SK-MEL-5 (cell line): ENCODE measurements at regions not wholly inside any gene's neighbourhood (a gene's known extent, or its start where the extent isn't known, plus 50 kb on each side); places are given as distances from the start of the nearest gene placed in this dataset.
A peak's percentile ranks its signal among the peaks of the same experiment; 100 is the strongest.

ENCODE experiments used
- DNase-seq: peaks from one replicate; pipeline ENCODE4 v3.0.0-alpha.2; 2016; ENCODE audit warnings: low read depth, low spot score
- in situ Hi-C: cut with HindIII; loops from 2 replicates; pipeline ENCODE4 v1.10.0; 2016; ENCODE audit warnings: low sequenced_read_pairs, high pct_unique_total_duplicates, low pct_unique_long_range_greater_than_20kb

GRCh38 chr16:85541181-85541580 is 71.9 kb upstream of the GSE1 start:
- in situ Hi-C loops, result no loop called here
- no peak for DNase-seq

- in situ Hi-C loops, result no loop called here
These were observed 71.5 kb upstream of the GSE1 start for GRCh38 chr16:85541619-85541979.

GRCh38 chr16:85541980-85542900 is 70.9 kb upstream of the GSE1 start:
- DNase-seq, result no peak

More at GRCh38 chr16:85541619-85541979, 71.5 kb upstream of the GSE1 start:
- no peak for DNase-seq

GRCh38 chr16:85543536-85543935 is 69.6 kb upstream of the GSE1 start:
- in situ Hi-C loops, result no loop called here
- no peak for DNase-seq

More at GRCh38 chr16:85541980-85542900, 70.9 kb upstream of the GSE1 start:
- in situ Hi-C loops, result no loop called here

- in situ Hi-C loops, result no loop called here
- DNase-seq, result no peak
These were observed 69.1 kb upstream of the GSE1 start for GRCh38 chr16:85544016-85544415.

- DNase-seq, result no peak
- in situ Hi-C loops, result no loop called here
These were observed 68.5 kb upstream of the GSE1 start for GRCh38 chr16:85544668-85545067.

- in situ Hi-C loops, result no loop called here
- DNase-seq, result no peak
These were observed 67.8 kb upstream of the GSE1 start for GRCh38 chr16:85545227-85545818.

- DNase-seq, result no peak
- in situ Hi-C loops, result no loop called here
These were observed 66.3 kb upstream of the GSE1 start for GRCh38 chr16:85546585-85547447.

- DNase-seq, result no peak
- in situ Hi-C loops, result no loop called here
These were observed 64.7 kb upstream of the GSE1 start for GRCh38 chr16:85548375-85548774.

GRCh38 chr16:85549766-85550421 is 63.2 kb upstream of the GSE1 start:
- in situ Hi-C loops, result no loop called here
- no peak for DNase-seq

- in situ Hi-C loops, result no loop called here
- no peak for DNase-seq
These were observed 62.7 kb upstream of the GSE1 start for GRCh38 chr16:85550422-85550864.

- DNase-seq, result no peak
- in situ Hi-C loops, result no loop called here
These were observed 61.9 kb upstream of the GSE1 start for GRCh38 chr16:85550953-85551924.

GRCh38 chr16:85552980-85553435 is 60.1 kb upstream of the GSE1 start:
- in situ Hi-C loops, result no loop called here
- DNase-seq, result no peak

- in situ Hi-C loops, result no loop called here
- DNase-seq, result peak; percentile 56
These were observed 59.5 kb upstream of the GSE1 start for GRCh38 chr16:85553436-85554113.

- in situ Hi-C loops, result no loop called here
These were observed 58.8 kb upstream of the GSE1 start for GRCh38 chr16:85554114-85554888.

More at GRCh38 chr16:85554114-85554888, 58.8 kb upstream of the GSE1 start:
- peak; percentile 89 for DNase-seq
